Neuronal stem cell (in vitro differentiated cells): ENCODE measurements at regions not wholly inside any gene's neighbourhood (a gene's known extent, or its start where the extent isn't known, plus 50 kb on each side); places are given as distances from the start of the nearest gene placed in this dataset.
A peak's percentile ranks its signal among the peaks of the same experiment; 100 is the strongest.

Experiments used
- DNase-seq: peaks from one replicate; pipeline ENCODE4 v3.0.0-alpha.2; 2013; ENCODE audit warnings: low spot score
- H2AFZ ChIP-seq: one replicate; pipeline ENCODE4 v1.6.1; 2013; ENCODE audit warnings: mild to moderate bottlenecking, low read length, inconsistent platforms
- H2AK5ac ChIP-seq: 2 replicates; pipeline ENCODE4 v1.6.1; 2013; ENCODE audit warnings: low read depth, mild to moderate bottlenecking, inconsistent platforms, low read length, moderate library complexity, mixed read lengths
- H2BK120ac ChIP-seq: 2 replicates; pipeline ENCODE4 v1.6.1; 2013; ENCODE audit warnings: low read depth, mild to moderate bottlenecking, inconsistent platforms, low read length, moderate library complexity, mixed read lengths
- H2BK12ac ChIP-seq: one replicate; pipeline ENCODE4 v1.6.1; 2013; ENCODE audit warnings: low read length, inconsistent platforms
- H2BK15ac ChIP-seq: 2 replicates; pipeline ENCODE4 v1.6.1; 2013; ENCODE audit warnings: mild to moderate bottlenecking, low read length, inconsistent platforms, mixed read lengths
- H2BK5ac ChIP-seq: one replicate; pipeline ENCODE4 v1.6.1; 2013; ENCODE audit warnings: inconsistent platforms, mild to moderate bottlenecking, low read length, moderate library complexity
- H3K14ac ChIP-seq: one replicate; pipeline ENCODE4 v1.6.1; 2013; ENCODE audit warnings: low read length, inconsistent platforms
- H3K18ac ChIP-seq: 2 replicates; pipeline ENCODE4 v1.6.1; 2013; ENCODE audit warnings: low read length, inconsistent platforms
- H3K23ac ChIP-seq: 2 replicates; pipeline ENCODE4 v1.6.1; 2013; ENCODE audit warnings: low read depth, mild to moderate bottlenecking, mixed read lengths, low read length, inconsistent platforms; ENCODE audit not compliant: poor library complexity
- H3K27ac ChIP-seq: replicated peaks from 3 replicates; pipeline ENCODE4 v1.5.1; 2013; ENCODE audit warnings: low read length, inconsistent platforms
- H3K27me3 ChIP-seq, 3 experiments: 2 replicates each; pipeline ENCODE4 v1.6.1; 2013; ENCODE audit warnings: low read length in 3 of 3, mild to moderate bottlenecking in 2 of 3, inconsistent platforms in 1 of 3, low read depth in 1 of 3, mixed read lengths in 1 of 3, moderate library complexity in 1 of 3; ENCODE audit not compliant: control insufficient read depth in 3 of 3, insufficient read depth in 3 of 3
- H3K36me3 ChIP-seq, 2 donors: replicated peaks in 1 of 2; 2 replicates each; pipeline ENCODE4 v1.6.1; 2013; ENCODE audit warnings: low read length in 2 of 2; ENCODE audit not compliant: control insufficient read depth in 2 of 2, insufficient read depth in 2 of 2
- H3K4ac ChIP-seq: 2 replicates; pipeline ENCODE4 v1.6.1; 2013; ENCODE audit warnings: inconsistent platforms, mild to moderate bottlenecking, low read length, moderate library complexity
- H3K4me1 ChIP-seq, 2 donors: 1 replicate in 1 of 2; 2 replicates in 1 of 2; pipeline ENCODE4 v1.6.1; 2013; ENCODE audit warnings: low read length in 2 of 2, low read depth in 1 of 2; ENCODE audit not compliant: control insufficient read depth in 2 of 2, insufficient read depth in 1 of 2
- H3K4me2 ChIP-seq: one replicate; pipeline ENCODE4 v1.6.1; 2013; ENCODE audit warnings: mild to moderate bottlenecking, low read length, inconsistent platforms; ENCODE audit not compliant: insufficient read depth, poor library complexity, severe bottlenecking
- H3K4me3 ChIP-seq, 2 donors: 2 replicates each; pipeline ENCODE4 v1.5.1; 2013; ENCODE audit warnings: low read length in 2 of 2, mild to moderate bottlenecking in 2 of 2, inconsistent platforms in 1 of 2, moderate library complexity in 1 of 2
- H3K79me1 ChIP-seq: one replicate; pipeline ENCODE4 v1.6.1; 2013; ENCODE audit warnings: low read depth, mild to moderate bottlenecking, inconsistent platforms, low read length, moderate library complexity
- H3K9ac ChIP-seq: one replicate; pipeline ENCODE4 v1.6.1; 2013; ENCODE audit warnings: mild to moderate bottlenecking, low read depth, low read length, inconsistent platforms; ENCODE audit not compliant: poor library complexity
- H3K9me3 ChIP-seq, 2 donors: replicated peaks in 1 of 2; 2 replicates each; pipeline versions ENCODE3 to v1.6.1; 2013; ENCODE audit warnings: low read length in 2 of 2, mild to moderate bottlenecking in 2 of 2, inconsistent platforms in 1 of 2, low read depth in 1 of 2, mixed read lengths in 1 of 2, moderate library complexity in 1 of 2; ENCODE audit not compliant: control insufficient read depth in 2 of 2, insufficient read depth in 1 of 2
- H4K8ac ChIP-seq: one replicate; pipeline ENCODE4 v1.6.1; 2013; ENCODE audit warnings: low read depth, mild to moderate bottlenecking, inconsistent platforms, low read length, moderate library complexity
- H4K91ac ChIP-seq: one replicate; pipeline ENCODE4 v1.6.1; 2013; ENCODE audit warnings: low read length, low read depth, mild to moderate bottlenecking, inconsistent platforms; ENCODE audit not compliant: poor library complexity
- WGBS, 2 donors: extraction: QIAGEN DNeasy Blood & Tissue Kit; methylation state at CpG; one replicate each; pipeline ENCODE4 v1.1.7; 2013; ENCODE audit warnings: missing lambda C conversion rate in 2 of 2, mixed read lengths in 1 of 2; ENCODE audit not compliant: insufficient read length in 2 of 2, insufficient replicate concordance in 1 of 2; ENCODE audit errors: extremely low coverage in 2 of 2; 5-methylcytosine and 5-hydroxymethylcytosine counted together

GRCh38 chr9:16322849-16323248 is 547.6 kb downstream of the BNC2 start:
- H2BK120ac ChIP-seq, result no peak overlapping the region
- H3K9me3 ChIP-seq, result peaks cover 0 to 2% of the 10 kb centered on the region in 2 donors
- no CpG with 5 or more reads among the region's 6 CpGs for WGBS, 2 donors

GRCh38 chr9:16325966-16326365 is 544.5 kb downstream of the BNC2 start:
- Histone ChIP-seq H2AK5ac (no peak overlapping the region), H4K8ac (no peak overlapping the region), H3K23ac (no peak overlapping the region), H3K4me2 (no peak overlapping the region), H3K27ac (no peak overlapping the region), H2BK5ac (no peak overlapping the region), H3K36me3 (no peaks in the 10 kb centered on the region), H3K4me3 (no peak overlapping the region), H3K9ac (no peak overlapping the region), H3K27me3 (peaks cover 0 to 5% (median 0%) of the 10 kb centered on the region in 3 experiments), H2BK15ac (no peak overlapping the region), H4K91ac (no peak overlapping the region), H2AFZ (no peak overlapping the region), H2BK120ac (no peak overlapping the region), H3K9me3 (peaks cover 0 to 2% of the 10 kb centered on the region in 2 donors), H3K14ac (no peak overlapping the region), H3K79me1 (no peaks in the 10 kb centered on the region), H2BK12ac (no peak overlapping the region), H3K4ac (no peak overlapping the region), H3K4me1 (peaks cover 7 to 12% of the 10 kb centered on the region in 2 donors), H3K18ac (no peak overlapping the region)
- no peak for DNase-seq
- no CpG with 5 or more reads among the region's 6 CpGs for WGBS, 2 donors

More at GRCh38 chr9:16322849-16323248, 547.6 kb downstream of the BNC2 start:
- no peak overlapping the region for H3K4me2 ChIP-seq
- peak overlapping the region; percentile 71 for H2AK5ac ChIP-seq
- H3K4ac ChIP-seq, result peak overlapping the region; percentile 93
- no peak overlapping the region for H3K27ac ChIP-seq
- H2BK12ac ChIP-seq, result no peak overlapping the region
- no peak overlapping the region for H3K14ac ChIP-seq
- H2AFZ ChIP-seq, result no peak overlapping the region
- no peak overlapping the region for H3K23ac ChIP-seq
- H3K79me1 ChIP-seq, result no peaks in the 10 kb centered on the region
- peak overlapping the region; percentile 9 for H2BK15ac ChIP-seq
- H3K36me3 ChIP-seq, result no peaks in the 10 kb centered on the region
- peak overlapping the region in 1 of 2 donors; percentile 22 for H3K4me3 ChIP-seq
- peak overlapping the region; percentile 92 for H3K18ac ChIP-seq
- no peak overlapping the region for H3K9ac ChIP-seq
- H2BK5ac ChIP-seq, result no peak overlapping the region
- H3K27me3 ChIP-seq, result peaks cover 0 to 2% (median 0%) of the 10 kb centered on the region in 3 experiments
- DNase-seq, result no peak
- no peak overlapping the region for H4K91ac ChIP-seq
- peaks cover 2 to 7% of the 10 kb centered on the region in 2 donors for H3K4me1 ChIP-seq
- no peak overlapping the region for H4K8ac ChIP-seq

GRCh38 chr9:16328349-16328748 is 542.1 kb downstream of the BNC2 start:
- Histone ChIP-seq H3K14ac (no peak overlapping the region), H2AFZ (no peak overlapping the region), H3K79me1 (no peaks in the 10 kb centered on the region), H3K36me3 (no peaks in the 10 kb centered on the region), H3K9me3 (no peaks in the 10 kb centered on the region), H2BK15ac (no peak overlapping the region), H3K27me3 (peaks cover 0 to 8% (median 0%) of the 10 kb centered on the region in 3 experiments), H2BK120ac (no peak overlapping the region), H2BK12ac (no peak overlapping the region), H3K4me2 (no peak overlapping the region), H2AK5ac (no peak overlapping the region), H3K4me1 (peaks cover 3 to 10% of the 10 kb centered on the region in 2 donors), H3K4me3 (no peak overlapping the region), H3K23ac (no peak overlapping the region), H3K9ac (no peak overlapping the region), H3K18ac (no peak overlapping the region), H4K91ac (no peak overlapping the region), H3K4ac (no peak overlapping the region), H4K8ac (no peak overlapping the region), H2BK5ac (no peak overlapping the region), H3K27ac (no peak overlapping the region)
- WGBS, 2 donors, result no CpG with 5 or more reads among the region's 3 CpGs
- DNase-seq, result no peak

- Histone ChIP-seq H2BK5ac (no peak overlapping the region), H3K36me3 (no peaks in the 10 kb centered on the region), H4K8ac (no peak overlapping the region), H3K23ac (no peak overlapping the region), H3K9me3 (no peaks in the 10 kb centered on the region), H3K9ac (peak overlapping the region; percentile 6), H3K4me1 (peaks cover 3 to 10% of the 10 kb centered on the region in 2 donors), H3K4me2 (no peak overlapping the region), H3K14ac (no peak overlapping the region), H4K91ac (no peak overlapping the region), H3K27me3 (peaks cover 0 to 8% (median 0%) of the 10 kb centered on the region in 3 experiments), H2BK15ac (no peak overlapping the region), H2BK12ac (no peak overlapping the region), H3K27ac (no peak overlapping the region), H2AK5ac (peak overlapping the region; percentile 35), H2AFZ (peak overlapping the region; percentile 62), H3K4me3 (no peak overlapping the region), H2BK120ac (no peak overlapping the region), H3K18ac (peak overlapping the region; percentile 20), H3K4ac (no peak overlapping the region), H3K79me1 (no peaks in the 10 kb centered on the region)
- no CpG with 5 or more reads among the region's 9 CpGs for WGBS, 2 donors
- DNase-seq, result no peak
Observed at GRCh38 chr9:16329671-16330113, 540.8 kb downstream of the BNC2 start.
